IMR-90 (cell line): ENCODE measurements at regions not wholly inside any gene's neighbourhood (a gene's known extent, or its start where the extent isn't known, plus 50 kb on each side); places are given as distances from the start of the nearest gene placed in this dataset.

Source experiments
- ATAC-seq: fragments of 200-7000 bp; cut with Tn5 transposase; 2 replicates; pipeline ENCODE4 v1.9.1; 2020; ENCODE audit warnings: low read depth, mild to moderate bottlenecking, moderate library complexity
- BruUV-seq: library from RNA; stranded (reverse); fragments of 400-500 nt; replicated peaks from 2 replicates; lab custom pipeline; 2021; lab: Mats Ljungman, UMichigan
- CTCF ChIA-PET: fragments of 300-600 bp; formaldehyde crosslinking; extraction: SDS; loops from one replicate; lab custom pipeline; 2021; ENCODE audit warnings: antibody characterized with exemption; lab: Yijun Ruan, JAX
- POLR2A ChIA-PET: fragments of 300-600 bp; sonication (Branson Sonifier 250); formaldehyde crosslinking; loops from one replicate; lab custom pipeline; 2022; ENCODE audit warnings: antibody characterized with exemption; ENCODE audit not compliant: unreplicated experiment; lab: Charles Lee
- DNase-seq: peaks from one replicate; pipeline ENCODE4 v3.0.0; 2013
- H2AFZ ChIP-seq: replicated peaks from 2 replicates; pipeline ENCODE3; 2013; ENCODE audit warnings: low read length, mild to moderate bottlenecking; ENCODE audit not compliant: poor library complexity
- H2AK5ac ChIP-seq: 2 replicates; pipeline ENCODE4 v1.6.1; 2013; ENCODE audit warnings: low read depth, low read length, inconsistent platforms
- H2AK9ac ChIP-seq: replicated peaks from 2 replicates; pipeline ENCODE3; 2013; ENCODE audit warnings: mild to moderate bottlenecking, low read depth, low read length, moderate library complexity; ENCODE audit not compliant: poor library complexity
- H2BK120ac ChIP-seq: 2 replicates; pipeline ENCODE4 v1.6.1; 2013; ENCODE audit warnings: low read depth, low read length, inconsistent platforms
- H2BK15ac ChIP-seq: 3 replicates; pipeline ENCODE4 v1.6.1; 2013; ENCODE audit warnings: low read depth, low read length, inconsistent platforms
- H2BK20ac ChIP-seq: 2 replicates; pipeline ENCODE4 v1.6.1; 2013; ENCODE audit warnings: low read depth, mild to moderate bottlenecking, inconsistent platforms, low read length, moderate library complexity
- H2BK5ac ChIP-seq: 2 replicates; pipeline ENCODE4 v1.6.1; 2013; ENCODE audit warnings: mild to moderate bottlenecking, low read depth, low read length, inconsistent platforms; ENCODE audit not compliant: poor library complexity, severe bottlenecking
- H3K14ac ChIP-seq: replicated peaks from 2 replicates; pipeline ENCODE4 v1.6.1; 2013; ENCODE audit warnings: low read depth, low read length, inconsistent platforms
- H3K18ac ChIP-seq: 2 replicates; pipeline ENCODE4 v1.6.1; 2013; ENCODE audit warnings: low read depth, low read length, control low read depth
- H3K23ac ChIP-seq: 2 replicates; pipeline ENCODE4 v1.6.1; 2013; ENCODE audit warnings: low read depth, low read length, inconsistent platforms
- H3K27ac ChIP-seq: 2 replicates; pipeline ENCODE4 v1.5.1; 2013; ENCODE audit warnings: mild to moderate bottlenecking, control low read depth, low read length; ENCODE audit not compliant: insufficient read depth
- H3K27me3 ChIP-seq: 2 replicates; pipeline ENCODE4 v1.6.1; 2013; ENCODE audit warnings: low read length; ENCODE audit not compliant: control insufficient read depth, insufficient read depth
- H3K36me3 ChIP-seq: 2 replicates; pipeline ENCODE4 v1.6.1; 2013; ENCODE audit warnings: low read length, mixed read lengths; ENCODE audit not compliant: control insufficient read depth, insufficient read depth
- H3K4ac ChIP-seq: 2 replicates; pipeline ENCODE4 v1.6.1; 2013; ENCODE audit warnings: low read depth, low read length, inconsistent platforms
- H3K4me1 ChIP-seq: 2 replicates; pipeline ENCODE4 v1.6.1; 2013; ENCODE audit warnings: low read length, mixed read lengths; ENCODE audit not compliant: control insufficient read depth, insufficient read depth
- H3K4me2 ChIP-seq: 2 replicates; pipeline ENCODE4 v1.6.1; 2013; ENCODE audit warnings: low read depth, mild to moderate bottlenecking, control low read depth, low read length, moderate library complexity
- H3K4me3 ChIP-seq: 2 replicates; pipeline ENCODE4 v1.5.1; 2013; ENCODE audit warnings: low read depth, mild to moderate bottlenecking, control low read depth, low read length, moderate library complexity; ENCODE audit not compliant: insufficient read depth
- H3K56ac ChIP-seq: 2 replicates; pipeline ENCODE4 v1.6.1; 2013; ENCODE audit warnings: low read length, inconsistent platforms; ENCODE audit not compliant: insufficient read depth; ENCODE audit errors: extremely low read depth
- H3K79me1 ChIP-seq, 2 experiments: 2 replicates each; pipeline ENCODE4 v1.6.1; 2013; ENCODE audit warnings: low read length in 2 of 2, inconsistent platforms in 1 of 2, low read depth in 1 of 2
- H3K9ac ChIP-seq: 2 replicates; pipeline ENCODE4 v1.6.1; 2013; ENCODE audit warnings: low read depth, low read length, control low read depth
- H3K9me1 ChIP-seq: 2 replicates; pipeline ENCODE4 v1.6.1; 2013; ENCODE audit warnings: low read length, inconsistent platforms; ENCODE audit not compliant: insufficient read depth
- H3K9me3 ChIP-seq: 2 replicates; pipeline ENCODE4 v1.6.1; 2013; ENCODE audit warnings: low read length; ENCODE audit not compliant: control insufficient read depth, insufficient read depth
- H4K20me1 ChIP-seq: 2 replicates; pipeline ENCODE4 v1.6.1; 2013; ENCODE audit warnings: low read length, inconsistent platforms; ENCODE audit not compliant: insufficient read depth
- H4K5ac ChIP-seq: 2 replicates; pipeline ENCODE4 v1.6.1; 2013; ENCODE audit warnings: mild to moderate bottlenecking, low read depth, low read length, control low read depth
- H4K8ac ChIP-seq, 2 experiments: 2 replicates each; pipeline ENCODE4 v1.6.1; 2013; ENCODE audit warnings: low read depth in 2 of 2, low read length in 2 of 2, control low read depth in 1 of 2, inconsistent platforms in 1 of 2
- H4K91ac ChIP-seq: 2 replicates; pipeline ENCODE4 v1.6.1; 2013; ENCODE audit warnings: low read depth, low read length, inconsistent platforms; ENCODE audit not compliant: insufficient read depth
- BHLHE40 ChIP-seq: fragments of 150-350 bp; IDR thresholded peaks from 2 replicates; pipeline ENCODE4 v1.6.1; 2016; ENCODE audit warnings: mild to moderate bottlenecking, low read depth, low read length
- WGBS, 2 experiments: methylation state at CpG; one replicate each; pipeline versions ENCODE4 v1.1.5 to v1.1.7; 2013; ENCODE audit warnings: missing lambda C conversion rate in 2 of 2; ENCODE audit not compliant: insufficient read length in 1 of 2; ENCODE audit errors: extremely low coverage in 2 of 2; 5-methylcytosine and 5-hydroxymethylcytosine counted together
- dilution Hi-C: fragments of 300-500 bp; cut with HindIII; formaldehyde crosslinking; loops from one replicate; pipeline ENCODE4 v1.14.3; 2018; ENCODE audit warnings: low sequenced_read_pairs; ENCODE audit not compliant: unreplicated experiment
- in situ Hi-C: fragments of 300-500 bp; cut with MboI; formaldehyde crosslinking; loops from 3 replicates; pipeline ENCODE4 v1.14.3; 2019; ENCODE audit warnings: low sequenced_read_pairs, inconsistent platforms, mixed read lengths
- intact Hi-C: fragments of 100-400 bp; cut with micrococcal nuclease; formaldehyde crosslinking; loops from 2 replicates; pipeline ENCODE4 v1.10.0; 2022

DNA sequence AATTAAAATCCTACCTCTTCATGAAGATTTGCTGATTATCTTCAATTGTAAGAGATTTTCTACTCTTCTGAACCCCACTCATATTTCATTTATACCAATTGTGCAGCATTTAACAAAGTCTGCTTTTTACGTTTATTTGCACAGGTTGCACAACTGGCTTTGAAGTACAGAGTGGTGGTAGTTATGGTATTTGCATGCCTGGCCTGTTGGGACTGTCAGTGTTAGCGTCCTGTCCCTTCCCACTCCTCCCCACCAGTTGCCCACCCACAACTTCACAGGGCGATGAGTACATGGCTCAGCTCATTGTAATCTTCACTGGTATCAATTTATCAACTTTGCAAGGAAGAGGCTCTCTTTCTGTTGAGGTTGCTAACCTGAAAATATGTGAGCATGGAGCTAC, 372.3 kb downstream of the AASDHPPT start:
- no peak for ATAC-seq

More for the DNA sequence above, 372.3 kb downstream of the AASDHPPT start:
- H4K20me1 ChIP-seq = no peaks in the 10 kb centered on the region
- no TSS peak for BruUV-seq
- no peak for TF ChIP-seq BHLHE40
- H2BK15ac ChIP-seq = no peak overlapping the region
- no peak overlapping the region for H2AK9ac ChIP-seq
- H3K18ac ChIP-seq = no peak overlapping the region
- H3K4me2 ChIP-seq = no peak overlapping the region
- H3K23ac ChIP-seq = no peak overlapping the region
- no peaks in the 10 kb centered on the region; the same call in 1 of the 2 replicates for H3K9me3 ChIP-seq
- ChIA-PET CTCF (no interaction called here), POLR2A (no interaction called here)
- H4K8ac ChIP-seq = no peak overlapping the region
- no peak overlapping the region for H3K4me3 ChIP-seq
- no peaks in the 10 kb centered on the region for H3K4me1 ChIP-seq
- no peak overlapping the region for H3K56ac ChIP-seq
- H2AFZ ChIP-seq = no peak overlapping the region
- no peak overlapping the region for H3K4ac ChIP-seq
- no peak overlapping the region for H2BK5ac ChIP-seq
- no peaks in the 10 kb centered on the region for H3K36me3 ChIP-seq
- no peaks in the 10 kb centered on the region for H3K79me1 ChIP-seq
- no CpG with 5 or more reads among the region's 3 CpGs for WGBS, 2 experiments
- H3K14ac ChIP-seq = no peak overlapping the region
- H4K91ac ChIP-seq = no peak overlapping the region
- no peak overlapping the region for H2AK5ac ChIP-seq
- H3K27me3 ChIP-seq = no peaks in the 10 kb centered on the region
- in situ Hi-C loops (no loop called here), intact Hi-C loops (no loop called here), dilution Hi-C loops (no loop called here)
- no peaks in the 10 kb centered on the region for H3K9me1 ChIP-seq
- DNase-seq = no peak
- H3K27ac ChIP-seq = no peak overlapping the region
- H2BK120ac ChIP-seq = no peak overlapping the region
- no peak overlapping the region for H4K5ac ChIP-seq
- no peak overlapping the region for H2BK20ac ChIP-seq
- no peak overlapping the region for H3K9ac ChIP-seq
